H9 (cell line): ENCODE measurements at regions not wholly inside any gene's neighbourhood (a gene's known extent, or its start where the extent isn't known, plus 50 kb on each side); places are given as distances from the start of the nearest gene placed in this dataset.

Experiments used
- DNase-seq: peaks from one replicate; pipeline ENCODE4 v3.0.0-alpha.2; 2017
- H2AFZ ChIP-seq: one replicate; pipeline ENCODE4 v1.6.1; 2013; ENCODE audit warnings: mild to moderate bottlenecking, low read length, control low read depth, moderate library complexity
- H2AK5ac ChIP-seq: 2 replicates; pipeline ENCODE4 v1.6.1; 2013; ENCODE audit warnings: low read length, control low read depth, mixed read lengths; ENCODE audit not compliant: insufficient read length
- H2BK120ac ChIP-seq: one replicate; pipeline ENCODE4 v1.6.1; 2013; ENCODE audit warnings: low read depth, mild to moderate bottlenecking, low read length, control low read depth, inconsistent platforms; ENCODE audit not compliant: poor library complexity, severe bottlenecking
- H2BK12ac ChIP-seq: 2 replicates; pipeline ENCODE4 v1.6.1; 2013; ENCODE audit warnings: low read length, control low read depth, mixed read lengths, low read depth; ENCODE audit not compliant: insufficient read length
- H2BK15ac ChIP-seq: 2 replicates; pipeline ENCODE4 v1.6.1; 2013; ENCODE audit warnings: low read depth, low read length, control low read depth
- H2BK20ac ChIP-seq: one replicate; pipeline ENCODE4 v1.6.1; 2013; ENCODE audit warnings: low read depth, mild to moderate bottlenecking, low read length, control low read depth, inconsistent platforms; ENCODE audit not compliant: poor library complexity, severe bottlenecking
- H2BK5ac ChIP-seq: 2 replicates; pipeline ENCODE4 v1.6.1; 2013; ENCODE audit warnings: low read length, control low read depth, mixed read lengths; ENCODE audit not compliant: insufficient read length
- H3K14ac ChIP-seq: 2 replicates; pipeline ENCODE4 v1.6.1; 2013; ENCODE audit warnings: low read length, control low read depth; ENCODE audit not compliant: insufficient read depth
- H3K18ac ChIP-seq: 2 replicates; pipeline ENCODE4 v1.6.1; 2013; ENCODE audit warnings: low read depth, mild to moderate bottlenecking, mixed read lengths, low read length, control low read depth; ENCODE audit not compliant: insufficient read length
- H3K23ac ChIP-seq: 2 replicates; pipeline ENCODE4 v1.6.1; 2013; ENCODE audit warnings: low read length, control low read depth, mixed read lengths, low read depth; ENCODE audit not compliant: insufficient read length
- H3K23me2 ChIP-seq: 2 replicates; pipeline ENCODE4 v1.6.1; 2013; ENCODE audit warnings: low read depth, mild to moderate bottlenecking, mixed read lengths, low read length, control low read depth; ENCODE audit not compliant: insufficient read length, poor library complexity, severe bottlenecking
- H3K27ac ChIP-seq: 2 replicates; pipeline ENCODE4 v1.5.1; 2013; ENCODE audit warnings: low read length, control low read depth, mixed read lengths, low read depth; ENCODE audit not compliant: insufficient read length
- H3K27me3 ChIP-seq: 2 replicates; pipeline ENCODE4 v1.6.1; 2013; ENCODE audit warnings: low read length, control low read depth, inconsistent platforms; ENCODE audit not compliant: insufficient read depth
- H3K4ac ChIP-seq: 2 replicates; pipeline ENCODE4 v1.6.1; 2013; ENCODE audit warnings: low read depth, mild to moderate bottlenecking, control low read depth, inconsistent platforms, low read length, moderate library complexity
- H3K4me1 ChIP-seq: 2 replicates; pipeline ENCODE4 v1.6.1; 2013; ENCODE audit warnings: low read length, control low read depth, inconsistent platforms; ENCODE audit not compliant: insufficient read depth
- H3K4me2 ChIP-seq: 2 replicates; pipeline ENCODE4 v1.6.1; 2013; ENCODE audit warnings: low read length, control low read depth, mixed read lengths; ENCODE audit not compliant: insufficient read length, insufficient read depth
- H3K56ac ChIP-seq: 2 replicates; pipeline ENCODE4 v1.6.1; 2013; ENCODE audit warnings: low read depth, mild to moderate bottlenecking, mixed read lengths, low read length, control low read depth; ENCODE audit not compliant: insufficient read length
- H3K79me1 ChIP-seq: 2 replicates; pipeline ENCODE4 v1.6.1; 2013; ENCODE audit warnings: low read depth, mild to moderate bottlenecking, moderate library complexity, low read length, control low read depth, inconsistent platforms; ENCODE audit not compliant: insufficient read depth, poor library complexity, severe bottlenecking
- H3K79me2 ChIP-seq: 2 replicates; pipeline ENCODE4 v1.6.1; 2013; ENCODE audit warnings: low read length, control low read depth, inconsistent platforms; ENCODE audit not compliant: insufficient read depth
- H3K9ac ChIP-seq: 2 replicates; pipeline ENCODE4 v1.6.1; 2013; ENCODE audit warnings: low read length, control low read depth, mixed read lengths; ENCODE audit not compliant: insufficient read length; ENCODE audit errors: extremely low read depth
- H3K9me3 ChIP-seq: one replicate; pipeline ENCODE4 v1.6.1; 2013; ENCODE audit warnings: low read depth, low read length, inconsistent platforms; ENCODE audit not compliant: control insufficient read depth
- H3T11ph ChIP-seq: one replicate; pipeline ENCODE4 v1.6.1; 2013; ENCODE audit warnings: mild to moderate bottlenecking, low read length, control low read depth, inconsistent platforms
- H4K20me1 ChIP-seq: one replicate; pipeline ENCODE4 v1.6.1; 2013; ENCODE audit not compliant: control insufficient read depth, insufficient read length, insufficient read depth
- H4K5ac ChIP-seq: 2 replicates; pipeline ENCODE4 v1.6.1; 2013; ENCODE audit warnings: low read depth, mild to moderate bottlenecking, mixed read lengths, low read length, control low read depth; ENCODE audit not compliant: insufficient read length
- H4K8ac ChIP-seq: replicated peaks from 2 replicates; pipeline ENCODE4 v1.6.1; 2013; ENCODE audit warnings: low read length, control low read depth, mixed read lengths, low read depth; ENCODE audit not compliant: insufficient read length
- H4K91ac ChIP-seq: 2 replicates; pipeline ENCODE4 v1.6.1; 2013; ENCODE audit warnings: low read depth, mild to moderate bottlenecking, moderate library complexity, mixed read lengths, low read length, control low read depth; ENCODE audit not compliant: insufficient read length
- H3K27ac Mint-ChIP-seq, 3 experiments: 2 replicates in 2 of 3; 3 replicates in 1 of 3; pipeline ENCODE4 v1.8.0; 2020 to 2021; ENCODE audit warnings: mixed read lengths in 3 of 3, mild to moderate bottlenecking in 1 of 3, moderate library complexity in 1 of 3
- H3K27me3 Mint-ChIP-seq: 2 replicates; pipeline ENCODE4 v1.8.0; 2021; ENCODE audit warnings: low read depth, mild to moderate bottlenecking, moderate library complexity, mixed read lengths
- H3K36me3 Mint-ChIP-seq, 3 experiments: 2 replicates in 2 of 3; 3 replicates in 1 of 3; pipeline ENCODE4 v1.8.0; 2020 to 2021; ENCODE audit warnings: low read depth in 3 of 3, mixed read lengths in 3 of 3; ENCODE audit not compliant: insufficient read depth in 1 of 3
- H3K4me1 Mint-ChIP-seq, 2 experiments: 2 replicates each; pipeline ENCODE4 v1.8.0; 2020; ENCODE audit warnings: mixed read lengths in 2 of 2
- H3K4me3 Mint-ChIP-seq, 2 experiments: 2 replicates in 1 of 2; 3 replicates in 1 of 2; pipeline ENCODE4 v1.8.0; 2020 to 2021; ENCODE audit warnings: mild to moderate bottlenecking in 2 of 2, mixed read lengths in 2 of 2, moderate library complexity in 1 of 2
- H3K9me3 Mint-ChIP-seq, 2 experiments: 2 replicates in 1 of 2; 3 replicates in 1 of 2; pipeline ENCODE4 v1.8.0; 2020; ENCODE audit warnings: mild to moderate bottlenecking in 2 of 2, mixed read lengths in 2 of 2, moderate library complexity in 1 of 2
- CTCF ChIP-seq: fragments of 200-600 bp; sonication (generic); conservative IDR thresholded peaks from 3 replicates; pipeline ENCODE4 v1.8.0; 2021; ENCODE audit warnings: antibody characterized with exemption, mild to moderate bottlenecking
- WGBS: extraction: QIAGEN DNeasy Blood & Tissue Kit; methylation state at CpG from one replicate; pipeline ENCODE4 v1.1.7; 2013; ENCODE audit warnings: missing lambda C conversion rate, low lambda C conversion rate, mixed read lengths; ENCODE audit not compliant: insufficient read length; ENCODE audit errors: extremely low coverage; 5-methylcytosine and 5-hydroxymethylcytosine counted together

GRCh38 chr10:36164556-36165504 lies 522.7 kb upstream of the FZD8 start:
- Histone ChIP-seq H2BK12ac (no peak overlapping the region), H3K79me2 (no peaks in the 10 kb centered on the region), H4K5ac (no peak overlapping the region), H2AK5ac (no peak overlapping the region), H2BK15ac (no peak overlapping the region), H3K27ac (no peak overlapping the region), H4K91ac (no peak overlapping the region), H3K9ac (no peak overlapping the region), H3K27me3 (no peaks in the 10 kb centered on the region), H3K9me3 (no peaks in the 10 kb centered on the region), H2BK5ac (no peak overlapping the region), H4K20me1 (no peaks in the 10 kb centered on the region), H3K14ac (no peak overlapping the region), H3K79me1 (no peaks in the 10 kb centered on the region), H3K18ac (no peak overlapping the region), H3K4me2 (no peak overlapping the region), H3K4me1 (no peaks in the 10 kb centered on the region; the same call in 1 of the 2 replicates), H3K23ac (no peak overlapping the region), H2AFZ (no peak overlapping the region), H3K4ac (no peak overlapping the region), H3K56ac (no peak overlapping the region), H3T11ph (no peak overlapping the region), H2BK120ac (no peak overlapping the region), H2BK20ac (no peak overlapping the region), H4K8ac (no peak overlapping the region), H3K23me2 (no peaks in the 10 kb centered on the region)
- no peak for TF ChIP-seq CTCF
- Mint-ChIP-seq H3K27me3 (no peaks in the 10 kb centered on the region; the same call in 1 of the 2 replicates), H3K27ac (no peak overlapping the region), H3K4me1 (peaks cover 24 to 25% of the 10 kb centered on the region in 2 experiments), H3K9me3 (no peaks in the 10 kb centered on the region; a peak in 2 of 5 replicates), H3K36me3 (no peaks in the 10 kb centered on the region; a peak in 1 of 7 replicates), H3K4me3 (no peak overlapping the region)
- no peak for DNase-seq
- no CpG with 5 or more reads among the region's 4 CpGs for WGBS
